ENCODE measurements at regions not wholly inside any gene's neighbourhood (a gene's known extent, or its start where the extent isn't known, plus 50 kb on each side); places are given as distances from the start of the nearest gene placed in this dataset.

- Mint-ChIP-seq H3K4me1 (peaks cover 4% of the 10 kb centered on the region), H3K9me3 (no peaks in the 10 kb centered on the region), H3K27me3 (ENCODE audit: insufficient read depth, low read depth) (no peaks in the 10 kb centered on the region), H3K36me3 (no peaks in the 10 kb centered on the region), H3K4me3 (no peak overlapping the region), H3K27ac (no peak overlapping the region)
- Histone ChIP-seq H3K36me3 (no peaks in the 10 kb centered on the region), H3K27me3 (no peaks in the 10 kb centered on the region), H3F3A (ENCODE audit: low read depth) (no peaks in the 10 kb centered on the region), H3K4me1 (peaks cover 9% of the 10 kb centered on the region), H4K20me1 (ENCODE audit: low read depth) (no peaks in the 10 kb centered on the region), H3K9me3 (ENCODE audit: low read depth) (no peaks in the 10 kb centered on the region), H3K9ac (no peak overlapping the region), H3K4me2 (no peak overlapping the region), H2AFZ (replicated peaks) (no peak overlapping the region), H3K79me2 (ENCODE audit: low read depth) (no peaks in the 10 kb centered on the region), H3K27ac (no peak overlapping the region), H3K4me3 (no peak overlapping the region)
- no peak for TF ChIP-seq CTCF (IDR thresholded peaks at IDR 0.05)
- no peak for TF ChIP-seq EZH2 (IDR thresholded peaks at IDR 0.05)
- no peak for TF ChIP-seq EZH2phosphoT487 (IDR thresholded peaks at IDR 0.05)
- no peak for DNase-seq (ENCODE audit: low spot score)
Measured at GRCh38 chr10:118397391-118397790, 55.3 kb upstream of the FAM204A start.

DNA sequence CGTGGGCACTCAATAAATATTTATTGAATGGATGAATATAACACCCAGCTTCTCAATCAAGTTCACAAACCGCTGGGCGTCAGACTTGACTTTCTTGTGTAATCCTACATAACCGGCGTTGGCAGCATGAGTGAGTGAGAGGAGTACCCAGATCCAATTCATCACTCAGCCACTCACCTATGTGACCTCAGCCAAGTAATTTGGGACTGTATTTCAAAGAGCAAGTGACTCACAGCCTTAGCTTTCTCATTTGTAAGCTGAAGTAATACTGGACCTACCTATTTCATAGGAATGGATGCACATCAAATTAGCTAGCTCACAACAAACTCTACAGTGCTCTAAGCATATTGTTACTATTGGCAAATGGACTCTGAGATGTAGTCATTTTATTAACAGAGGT is 53.8 kb upstream of the FAM204A start:
- TF ChIP-seq CTCF (IDR thresholded peaks at IDR 0.05) (no peak), EZH2 (IDR thresholded peaks at IDR 0.05) (no peak), EZH2phosphoT487 (IDR thresholded peaks at IDR 0.05) (no peak)
- Histone ChIP-seq H3K27me3 (no peaks in the 10 kb centered on the region), H3K79me2 (ENCODE audit: low read depth) (no peaks in the 10 kb centered on the region), H3K27ac (no peak overlapping the region), H3K9ac (no peak overlapping the region), H3K4me3 (no peak overlapping the region), H2AFZ (replicated peaks) (no peak overlapping the region), H3K36me3 (no peaks in the 10 kb centered on the region), H3K9me3 (ENCODE audit: low read depth) (no peaks in the 10 kb centered on the region), H3K4me2 (no peak overlapping the region), H3F3A (ENCODE audit: low read depth) (no peaks in the 10 kb centered on the region), H4K20me1 (ENCODE audit: low read depth) (no peaks in the 10 kb centered on the region), H3K4me1 (peaks cover 9% of the 10 kb centered on the region)
- H3K36me3 Mint-ChIP-seq, result no peaks in the 10 kb centered on the region
- H3K27ac Mint-ChIP-seq, result no peak overlapping the region
- no peak overlapping the region for H3K4me3 Mint-ChIP-seq
- no peaks in the 10 kb centered on the region for H3K27me3 Mint-ChIP-seq (ENCODE audit: insufficient read depth, low read depth)
- H3K9me3 Mint-ChIP-seq, result no peaks in the 10 kb centered on the region
- peaks cover 4% of the 10 kb centered on the region for H3K4me1 Mint-ChIP-seq
- DNase-seq (ENCODE audit: low spot score), result no peak

DNA sequence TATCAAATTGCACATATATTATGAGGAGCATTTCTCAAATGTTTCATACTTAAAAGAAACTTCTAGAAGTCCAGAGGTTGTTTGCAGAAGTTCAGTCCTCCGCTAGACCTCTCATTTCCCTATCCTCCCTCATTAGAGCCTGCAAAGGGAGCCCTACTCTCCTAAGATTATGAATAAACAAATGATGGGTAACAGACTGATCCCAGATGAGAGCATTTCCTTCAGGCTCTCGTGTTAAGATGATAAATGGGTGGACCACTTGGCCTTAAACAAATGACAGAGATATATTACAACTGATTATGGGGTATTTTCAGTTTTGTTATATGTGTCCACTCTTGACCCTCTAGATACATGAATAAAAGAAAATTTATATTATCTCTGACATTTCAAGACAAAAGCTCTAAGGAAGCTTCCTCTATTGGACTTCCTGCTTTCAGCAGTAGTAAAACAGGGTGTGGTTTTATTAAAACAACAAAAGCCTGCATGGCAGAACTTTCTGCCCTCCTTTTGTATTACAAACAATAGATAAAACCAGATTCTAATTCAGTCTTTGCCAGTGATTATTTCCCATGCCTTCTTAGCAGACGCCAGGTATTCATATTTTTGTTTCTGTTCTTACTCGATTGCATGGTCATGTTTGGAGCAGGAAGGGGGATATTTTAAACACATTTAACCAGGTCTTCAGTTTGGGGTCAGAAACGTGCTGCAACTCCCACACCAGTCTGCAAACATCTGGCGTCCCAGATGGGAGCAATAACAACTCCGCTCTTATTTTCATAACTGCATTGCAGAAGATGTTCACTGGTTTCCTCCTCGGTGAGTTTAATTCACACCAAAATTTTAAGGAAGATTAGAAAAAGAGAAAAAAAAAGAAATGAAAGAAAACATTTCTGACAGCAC is 52.4 kb upstream of the FAM204A start:
- Mint-ChIP-seq H3K27me3 (ENCODE audit: insufficient read depth, low read depth) (no peaks in the 10 kb centered on the region), H3K36me3 (no peaks in the 10 kb centered on the region), H3K4me3 (no peak overlapping the region), H3K9me3 (no peaks in the 10 kb centered on the region), H3K27ac (no peak overlapping the region), H3K4me1 (peaks cover 4% of the 10 kb centered on the region)
- TF ChIP-seq EZH2phosphoT487 (IDR thresholded peaks at IDR 0.05) (no peak), EZH2 (IDR thresholded peaks at IDR 0.05) (no peak), CTCF (IDR thresholded peaks at IDR 0.05) (no peak)
- Histone ChIP-seq H3K9ac (no peak overlapping the region), H3K79me2 (ENCODE audit: low read depth) (no peaks in the 10 kb centered on the region), H3K4me1 (peaks cover 9% of the 10 kb centered on the region), H4K20me1 (ENCODE audit: low read depth) (no peaks in the 10 kb centered on the region), H3K9me3 (ENCODE audit: low read depth) (no peaks in the 10 kb centered on the region), H3K27ac (no peak overlapping the region), H3K36me3 (no peaks in the 10 kb centered on the region), H3K27me3 (no peaks in the 10 kb centered on the region), H2AFZ (replicated peaks) (no peak overlapping the region), H3K4me3 (no peak overlapping the region), H3F3A (ENCODE audit: low read depth) (no peaks in the 10 kb centered on the region), H3K4me2 (no peak overlapping the region)
- no peak for DNase-seq (ENCODE audit: low spot score)
